PFSK-1 (cell line): ENCODE measurements at regions not wholly inside any gene's neighbourhood (a gene's known extent, or its start where the extent isn't known, plus 50 kb on each side); places are given as distances from the start of the nearest gene placed in this dataset.

Source experiments
- FOXP2 ChIP-seq: optimal IDR thresholded peaks from 2 replicates; pipeline ENCODE3; 2011; ENCODE audit warnings: borderline replicate concordance, control low read depth, inconsistent platforms; ENCODE audit not compliant: insufficient read depth; ENCODE audit errors: extremely low read length, extremely low read depth
- POLR2AphosphoS5 ChIP-seq: IDR thresholded peaks from 2 replicates; pipeline ENCODE4 v1.6.1; 2012; ENCODE audit warnings: low read depth, mild to moderate bottlenecking, control low read depth, low read length, moderate library complexity
- TAF1 ChIP-seq: IDR thresholded peaks from 2 replicates; pipeline ENCODE4 v1.6.1; 2012; ENCODE audit warnings: low read length, control low read depth, borderline replicate concordance; ENCODE audit not compliant: insufficient read depth
- TF ChIP-seq, protein P1 (sequence below), 2 experiments: IDR thresholded peaks; 2 replicates each; pipeline versions ENCODE4 v1.6.1 to v1.8.0; 2011 to 2012; ENCODE audit warnings: low read depth in 2 of 2, low read length in 2 of 2, control low read depth in 1 of 2, inconsistent platforms in 1 of 2, mild to moderate bottlenecking in 1 of 2, moderate library complexity in 1 of 2; ENCODE audit not compliant: insufficient read depth in 1 of 2

DNA sequence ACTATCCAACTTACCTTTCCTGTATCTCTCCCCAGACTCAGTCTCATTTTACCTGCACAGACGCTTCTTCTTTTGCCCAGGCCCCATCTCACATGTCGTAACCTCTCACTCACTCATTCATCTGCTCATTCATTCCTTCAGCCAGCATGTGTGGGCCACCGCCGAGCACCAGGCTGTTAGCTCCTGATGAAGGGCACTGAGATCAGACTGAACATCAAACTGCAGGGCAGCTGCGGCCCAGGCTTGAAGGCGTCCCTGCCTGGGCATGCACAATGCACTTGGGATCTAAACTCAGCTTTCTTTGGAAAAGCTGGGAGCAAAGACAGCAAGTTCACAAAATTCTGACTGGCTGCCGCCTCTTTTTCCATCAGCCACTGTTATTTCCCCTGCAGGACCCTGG lies 1456.3 kb downstream of the BRD1 start:
- TF ChIP-seq POLR2AphosphoS5 (no peak), TAF1 (no peak), FOXP2 (no peak)
- TF ChIP-seq, protein P1, sequence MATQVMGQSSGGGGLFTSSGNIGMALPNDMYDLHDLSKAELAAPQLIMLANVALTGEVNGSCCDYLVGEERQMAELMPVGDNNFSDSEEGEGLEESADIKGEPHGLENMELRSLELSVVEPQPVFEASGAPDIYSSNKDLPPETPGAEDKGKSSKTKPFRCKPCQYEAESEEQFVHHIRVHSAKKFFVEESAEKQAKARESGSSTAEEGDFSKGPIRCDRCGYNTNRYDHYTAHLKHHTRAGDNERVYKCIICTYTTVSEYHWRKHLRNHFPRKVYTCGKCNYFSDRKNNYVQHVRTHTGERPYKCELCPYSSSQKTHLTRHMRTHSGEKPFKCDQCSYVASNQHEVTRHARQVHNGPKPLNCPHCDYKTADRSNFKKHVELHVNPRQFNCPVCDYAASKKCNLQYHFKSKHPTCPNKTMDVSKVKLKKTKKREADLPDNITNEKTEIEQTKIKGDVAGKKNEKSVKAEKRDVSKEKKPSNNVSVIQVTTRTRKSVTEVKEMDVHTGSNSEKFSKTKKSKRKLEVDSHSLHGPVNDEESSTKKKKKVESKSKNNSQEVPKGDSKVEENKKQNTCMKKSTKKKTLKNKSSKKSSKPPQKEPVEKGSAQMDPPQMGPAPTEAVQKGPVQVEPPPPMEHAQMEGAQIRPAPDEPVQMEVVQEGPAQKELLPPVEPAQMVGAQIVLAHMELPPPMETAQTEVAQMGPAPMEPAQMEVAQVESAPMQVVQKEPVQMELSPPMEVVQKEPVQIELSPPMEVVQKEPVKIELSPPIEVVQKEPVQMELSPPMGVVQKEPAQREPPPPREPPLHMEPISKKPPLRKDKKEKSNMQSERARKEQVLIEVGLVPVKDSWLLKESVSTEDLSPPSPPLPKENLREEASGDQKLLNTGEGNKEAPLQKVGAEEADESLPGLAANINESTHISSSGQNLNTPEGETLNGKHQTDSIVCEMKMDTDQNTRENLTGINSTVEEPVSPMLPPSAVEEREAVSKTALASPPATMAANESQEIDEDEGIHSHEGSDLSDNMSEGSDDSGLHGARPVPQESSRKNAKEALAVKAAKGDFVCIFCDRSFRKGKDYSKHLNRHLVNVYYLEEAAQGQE (IDR thresholded peaks at IDR 0.05; ENCODE audit: insufficient read depth in 1 of 2, low read depth in 2 of 2, low read length in 2 of 2): no peak
